NCI-H187 (cell line): ENCODE measurements at regions not wholly inside any gene's neighbourhood (a gene's known extent, or its start where the extent isn't known, plus 50 kb on each side); places are given as distances from the start of the nearest gene placed in this dataset.

Experiments
- DNase-seq, 2 experiments: peaks; one replicate each; lab custom pipeline; 2025; lab: John Stamatoyannopoulos, UW

DNA sequence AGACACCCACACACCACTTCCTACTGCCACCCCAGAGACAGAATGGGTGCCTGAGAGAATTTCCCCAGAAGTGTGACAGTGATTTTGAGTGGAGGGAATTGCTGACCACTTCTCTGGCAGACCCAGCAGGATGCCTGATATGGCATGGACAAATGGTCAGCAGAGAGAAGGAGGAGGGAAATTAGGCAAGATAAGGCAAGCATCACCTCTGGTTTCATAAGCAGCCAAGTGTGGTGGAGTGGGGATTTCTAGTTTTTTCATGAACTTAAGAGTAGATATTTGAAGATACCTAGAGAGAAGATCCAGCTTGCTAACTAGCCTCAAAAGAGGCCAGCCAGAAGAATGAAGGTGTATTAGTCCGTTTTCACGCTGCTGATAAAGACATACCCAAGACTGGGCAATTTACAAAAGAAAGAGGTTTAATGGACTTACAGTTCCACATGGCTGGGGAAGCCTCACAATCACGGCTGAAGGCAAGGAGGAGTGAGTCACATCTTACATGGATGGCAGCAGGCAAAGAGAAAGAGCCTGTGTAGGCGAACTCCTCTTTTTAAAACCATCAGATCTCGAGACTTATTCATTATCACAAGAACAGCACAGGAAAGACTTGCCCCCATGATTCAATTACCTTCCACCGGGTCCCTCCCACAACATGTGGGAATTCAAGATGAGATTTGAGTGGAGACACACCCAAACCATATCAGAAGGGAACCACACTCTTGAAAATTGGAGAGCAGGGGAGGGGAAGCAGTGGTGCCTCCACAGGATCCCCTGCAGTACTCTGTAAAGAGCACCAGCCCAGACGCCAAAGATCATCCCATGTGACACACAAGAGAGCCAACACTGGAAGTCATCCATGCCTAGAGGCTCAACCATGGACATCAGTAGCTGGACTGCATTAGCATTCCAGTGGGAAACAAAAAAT, 64.2 kb downstream of the RBM43 start:
- no peak for DNase-seq

DNA sequence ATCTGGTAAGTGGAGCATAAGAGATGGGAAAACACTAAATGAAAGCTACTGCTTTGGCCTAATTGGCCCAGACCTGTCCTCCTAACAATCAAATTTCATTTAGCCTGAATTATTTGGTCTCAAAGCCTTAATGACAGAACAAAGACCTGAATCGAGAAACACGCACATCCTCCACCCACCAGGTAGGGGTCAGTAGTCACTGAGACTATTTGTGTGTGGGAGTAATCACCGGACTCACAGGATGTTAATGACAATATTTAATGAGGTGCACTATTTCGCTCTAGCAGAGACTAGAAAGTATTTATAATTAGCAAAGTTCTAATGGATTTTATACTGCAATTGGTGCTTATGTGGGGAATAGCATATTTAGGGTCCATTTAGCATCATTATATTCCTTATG, 68.1 kb downstream of the RBM43 start:
- no peak for DNase-seq

DNA sequence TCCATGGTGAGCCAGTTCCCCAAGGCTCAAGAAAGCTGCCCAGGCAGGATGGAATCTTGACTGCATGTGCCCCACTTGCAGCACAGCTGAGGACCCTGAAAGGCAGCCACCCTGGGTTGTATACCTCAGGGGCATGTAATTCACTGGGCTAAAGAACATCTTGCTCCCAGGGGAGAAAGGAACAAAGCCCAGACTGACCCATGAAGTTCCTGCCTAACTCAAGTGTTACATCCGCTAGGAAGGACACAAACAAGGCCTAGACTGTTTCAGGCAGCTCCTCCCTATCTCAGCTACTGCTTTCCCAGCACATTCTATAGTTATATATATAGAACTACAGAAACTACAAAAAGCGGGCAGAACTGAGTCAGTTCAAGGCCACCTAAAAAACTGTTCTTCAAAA, 69.0 kb downstream of the RBM43 start:
- no peak for DNase-seq

DNA sequence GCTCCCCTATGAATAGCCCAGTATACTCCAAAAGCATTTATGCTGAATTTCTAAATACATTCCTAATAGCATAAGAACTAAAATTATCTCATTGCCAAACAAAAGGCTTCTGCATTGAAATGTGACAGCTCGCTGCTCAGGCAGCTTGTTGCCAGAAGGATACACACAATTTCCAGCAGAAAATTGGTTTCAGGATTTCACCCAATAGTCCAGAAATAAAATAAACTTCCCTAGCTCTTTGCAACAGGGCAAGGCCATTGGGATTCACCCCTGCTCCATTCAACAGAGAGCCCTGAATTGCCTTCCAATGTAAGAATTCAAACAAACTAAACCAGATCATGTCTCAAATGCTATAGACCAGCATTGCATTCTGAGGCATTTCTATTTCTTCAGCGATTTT, 70.7 kb downstream of the RBM43 start:
- DNase-seq = no peak

DNA sequence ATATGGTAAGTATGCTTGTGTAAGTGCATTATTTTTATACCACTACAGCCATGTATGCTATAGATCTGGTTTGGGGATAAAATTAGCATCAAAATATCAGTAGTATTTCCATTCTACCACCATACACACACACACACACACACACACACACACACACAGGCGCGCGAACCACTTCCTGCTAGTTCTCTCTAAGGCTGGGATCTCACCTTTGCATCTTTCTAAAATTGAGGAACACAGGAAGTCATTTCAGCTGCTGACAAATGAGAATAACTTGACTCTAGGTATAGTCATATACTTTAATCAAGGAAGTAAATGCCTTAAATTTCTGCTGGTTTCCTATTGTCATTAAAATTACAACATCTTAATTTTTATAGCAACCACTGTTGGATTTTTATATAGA, 72.5 kb downstream of the RBM43 start:
- DNase-seq = no peak

DNA sequence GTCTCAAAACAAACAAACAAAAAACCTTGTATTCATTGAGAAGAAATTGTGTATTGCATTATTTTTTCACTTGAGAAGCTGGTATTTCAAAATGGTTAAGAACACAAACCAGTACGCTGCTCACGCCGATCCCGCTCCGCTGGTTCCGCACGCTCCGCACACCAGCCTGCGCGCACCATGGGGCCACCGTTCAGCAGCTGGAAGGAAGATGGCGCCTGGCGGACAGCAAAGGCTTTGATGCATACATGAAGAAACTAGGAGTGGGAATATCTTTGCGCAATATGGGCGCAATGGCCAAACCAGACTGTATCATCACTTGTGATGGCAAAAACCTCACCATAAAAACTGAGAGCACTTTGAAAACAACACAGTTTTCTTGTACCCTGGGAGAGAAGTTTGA, 75.7 kb downstream of the RBM43 start:
- DNase-seq = no peak

DNA sequence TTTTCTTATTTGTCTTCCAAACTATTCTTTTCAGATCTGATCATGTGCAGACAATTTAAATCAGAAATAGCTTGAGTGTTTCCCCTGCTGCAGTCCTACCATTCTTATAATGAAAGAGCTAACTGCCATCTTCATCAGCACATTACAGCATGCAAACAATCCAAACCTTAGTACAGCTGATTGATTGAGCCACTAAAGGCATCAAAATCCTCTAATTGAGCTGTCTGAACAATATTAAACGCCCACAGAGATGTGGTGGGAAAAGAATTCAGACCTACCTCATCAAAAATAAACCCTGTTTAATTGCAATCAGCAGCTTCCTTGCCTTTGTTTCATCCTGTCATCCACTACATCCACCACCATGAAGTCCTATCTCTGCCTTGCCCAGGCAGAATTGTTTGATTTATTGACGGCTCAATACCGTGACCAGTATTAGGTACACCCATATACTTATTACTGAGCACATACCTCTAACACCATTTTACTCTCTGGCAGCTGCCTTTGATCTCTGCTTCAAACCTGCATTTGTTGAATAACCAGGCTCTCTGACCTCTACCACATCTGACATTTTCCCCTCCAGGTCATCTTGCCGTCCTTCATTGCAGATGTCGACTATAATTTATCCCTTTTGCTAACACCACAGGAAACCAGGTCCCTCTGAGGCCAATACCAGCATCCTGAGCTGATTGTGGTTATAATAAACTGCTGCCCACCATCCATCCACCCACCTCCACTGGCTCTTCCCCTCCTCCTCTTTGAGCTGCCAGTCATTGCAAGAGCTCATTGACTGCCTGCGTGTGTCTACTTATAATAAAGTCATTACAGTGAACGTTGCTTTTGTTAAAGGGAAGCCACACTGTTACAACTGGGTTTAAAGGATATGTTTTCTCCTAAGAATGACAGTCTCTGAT, 78.5 kb downstream of the RBM43 start:
- DNase-seq = no peak

DNA sequence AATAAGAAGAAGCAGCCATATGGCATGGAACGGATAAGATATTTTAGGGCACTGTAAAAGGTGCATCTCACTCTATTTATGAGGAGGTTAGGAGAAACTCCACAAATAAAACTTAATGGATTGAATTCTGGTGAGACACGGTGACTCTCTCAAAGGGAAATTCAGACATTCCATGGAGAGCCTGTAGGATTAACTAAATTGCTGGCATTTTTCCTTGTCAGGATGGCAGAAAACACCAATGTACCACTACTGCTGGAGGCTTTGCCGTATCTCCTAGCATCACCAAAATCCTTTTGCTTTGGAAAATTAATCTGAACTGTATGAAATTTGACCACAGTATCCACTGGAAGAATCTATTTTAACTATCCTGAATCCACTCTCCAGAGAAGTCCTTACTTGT, 79.3 kb downstream of the RBM43 start:
- no peak for DNase-seq

DNA sequence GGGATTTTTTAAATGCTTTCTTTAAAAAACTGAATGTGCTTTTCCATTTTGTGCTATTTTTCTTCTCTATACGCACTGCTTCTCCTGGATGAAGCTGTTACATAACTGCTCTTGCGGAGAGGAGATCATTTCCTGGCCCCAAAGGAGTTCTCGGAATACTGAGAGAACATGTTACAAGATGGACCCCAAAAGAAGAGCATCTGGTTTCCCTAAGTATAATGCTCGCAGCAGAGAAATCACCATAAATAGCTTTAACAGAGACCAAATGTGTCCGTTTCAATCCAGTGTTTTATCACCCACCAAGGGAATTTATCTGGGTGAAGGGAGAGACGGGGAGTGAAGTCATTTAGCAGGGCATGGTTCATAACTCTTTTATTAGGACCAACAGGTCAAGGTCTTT, 80.1 kb downstream of the RBM43 start:
- no peak for DNase-seq

DNA sequence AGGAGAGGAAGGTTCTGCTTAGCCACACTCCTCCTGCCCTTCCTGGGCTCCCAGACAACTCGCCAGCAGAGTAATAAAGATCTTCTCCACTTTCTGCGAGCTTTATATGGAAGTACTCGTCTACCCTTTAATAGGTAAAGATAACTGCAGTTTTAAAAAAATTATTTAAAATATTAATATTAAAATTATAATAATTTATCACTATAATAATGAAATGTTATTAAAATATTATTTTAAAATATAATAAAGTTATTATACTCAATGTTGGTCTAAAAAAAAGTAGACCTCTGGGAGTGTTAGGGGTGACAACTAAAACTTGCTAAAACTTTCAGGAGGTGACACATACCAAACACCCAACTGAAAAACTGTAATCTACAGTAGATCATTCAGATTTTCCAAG, 81.5 kb downstream of the RBM43 start:
- DNase-seq = no peak

DNA sequence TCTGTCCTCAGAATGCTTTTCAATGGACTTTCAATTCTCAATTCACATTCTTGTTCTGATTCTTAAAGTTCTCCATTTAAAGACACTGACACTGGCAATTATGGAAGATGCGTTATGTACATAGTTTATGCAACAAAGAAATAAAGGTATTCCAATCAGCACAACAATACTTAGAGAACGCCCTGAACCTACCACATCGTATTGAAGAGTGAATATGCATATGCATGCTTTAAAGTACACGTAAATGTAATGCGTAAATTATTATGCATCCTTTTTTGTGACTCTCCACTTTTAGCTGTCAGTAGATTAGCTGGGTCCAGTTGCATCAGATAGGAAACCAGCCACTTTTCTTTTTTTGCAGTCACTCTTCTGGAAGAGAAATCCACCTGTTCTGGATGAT, 83.5 kb downstream of the RBM43 start:
- DNase-seq = no peak

DNA sequence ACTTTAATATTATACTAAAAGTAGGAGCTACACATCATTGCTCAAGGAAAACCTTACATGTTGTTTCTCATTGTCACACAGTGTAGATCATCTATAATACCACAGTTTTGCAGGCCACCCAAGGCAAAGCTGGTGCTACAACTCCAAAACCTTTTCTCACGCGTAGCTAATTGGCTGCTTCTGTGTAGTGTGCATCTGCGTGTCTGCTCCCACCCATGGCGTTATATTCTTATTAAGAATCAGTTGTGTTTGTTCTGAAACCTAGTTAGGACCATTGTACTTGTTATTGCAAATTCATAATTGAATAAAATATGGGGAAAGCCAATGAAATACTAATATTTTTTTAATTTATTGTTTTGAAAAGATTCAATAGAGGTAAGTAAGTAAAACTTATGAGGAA, 83.9 kb downstream of the RBM43 start:
- DNase-seq = no peak

DNA sequence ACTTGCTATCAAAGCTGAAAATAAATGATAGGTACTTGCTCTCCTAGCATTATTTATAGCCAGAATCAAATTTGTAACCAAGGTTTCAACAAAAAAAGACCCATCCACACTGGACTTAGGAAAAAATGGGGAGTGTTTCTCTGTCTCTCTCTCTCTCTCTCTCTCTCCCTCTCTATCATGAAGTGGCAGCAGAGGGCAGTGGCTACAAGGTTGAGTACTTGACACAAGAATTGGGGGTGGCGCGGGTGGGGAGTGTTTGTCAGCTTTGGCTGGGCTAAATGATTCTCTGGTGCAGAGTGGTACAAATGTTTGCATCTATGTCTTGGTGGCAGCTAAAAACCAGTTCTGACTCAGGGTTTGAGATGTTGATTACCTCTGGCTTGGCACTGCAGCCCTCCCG, 85.0 kb downstream of the RBM43 start:
- no peak for DNase-seq

DNA sequence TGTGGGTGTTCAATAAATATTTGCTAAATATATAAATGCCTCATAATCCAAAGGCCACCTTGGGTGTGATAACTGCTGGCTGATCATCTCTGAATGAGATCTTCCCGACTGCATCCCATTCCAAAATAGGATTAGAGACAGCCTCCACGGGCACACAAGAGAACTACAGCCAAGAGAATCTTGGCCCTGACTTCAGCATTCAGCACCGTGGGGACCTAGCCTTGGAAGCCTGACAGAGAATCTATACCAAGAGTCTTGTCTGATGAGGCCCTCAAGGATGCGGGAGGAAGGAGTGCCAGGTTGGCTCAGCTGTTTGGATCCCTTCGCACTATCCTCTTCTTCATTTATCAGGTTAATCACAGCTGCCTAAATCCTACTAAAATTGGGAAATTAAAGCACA, 85.8 kb downstream of the RBM43 start:
- no peak for DNase-seq

DNA sequence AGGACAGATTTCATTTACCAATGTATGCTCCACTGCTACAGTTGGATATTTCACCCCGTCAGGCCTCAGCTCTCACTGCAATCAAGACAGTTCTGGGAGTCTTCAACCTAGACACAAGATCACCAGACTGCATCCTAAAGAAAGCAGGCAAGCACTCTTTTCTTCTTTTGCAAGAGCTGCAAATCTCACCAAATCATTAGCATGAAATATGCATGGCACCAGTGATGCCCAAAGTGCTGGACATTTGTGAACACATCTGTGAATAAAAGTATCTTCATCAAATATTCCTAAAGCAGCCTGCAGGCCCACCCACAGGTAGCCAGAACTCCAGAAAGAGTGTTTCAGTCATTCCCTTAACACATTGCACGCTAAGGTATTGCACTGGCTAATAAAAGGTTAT, 87.5 kb downstream of the RBM43 start:
- no peak for DNase-seq

DNA sequence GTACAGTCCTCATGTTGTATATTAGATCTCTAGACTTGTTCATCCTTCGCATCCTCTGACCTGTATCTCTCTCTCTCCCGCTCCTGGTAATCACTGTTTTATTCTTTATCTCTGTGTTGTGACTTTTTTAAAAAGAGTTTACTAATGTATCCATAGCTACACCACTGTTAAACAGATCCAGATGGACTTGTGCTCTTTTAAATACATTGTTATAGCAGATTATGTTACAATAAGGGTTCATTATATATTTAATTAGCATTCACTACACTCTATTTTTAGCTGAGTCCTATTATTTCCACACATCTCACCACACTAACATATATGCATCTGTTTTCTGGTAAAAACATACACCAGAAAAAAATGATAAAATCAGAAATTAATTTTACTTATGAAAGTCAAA, 90.5 kb downstream of the RBM43 start:
- no peak for DNase-seq

DNA sequence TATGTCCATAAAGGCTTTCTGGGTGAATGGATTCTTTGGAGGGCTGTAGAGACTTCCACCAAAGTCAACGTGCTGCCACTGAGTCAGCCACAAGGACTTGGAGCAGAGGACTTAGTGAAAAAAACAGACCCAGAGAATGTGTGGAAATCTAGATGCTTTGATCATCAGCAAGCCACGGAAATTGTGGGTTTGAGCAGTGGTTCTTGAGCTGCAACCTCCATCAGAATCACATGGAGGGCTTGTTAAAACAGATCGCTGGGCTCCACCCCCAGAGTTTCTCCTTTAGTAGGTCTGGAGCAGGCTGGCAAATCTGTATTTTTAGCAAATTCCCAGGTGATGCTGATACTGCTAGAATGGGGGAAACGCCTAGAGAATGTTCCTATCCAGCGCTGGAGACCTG, 95.3 kb downstream of the RBM43 start:
- no peak for DNase-seq

DNA sequence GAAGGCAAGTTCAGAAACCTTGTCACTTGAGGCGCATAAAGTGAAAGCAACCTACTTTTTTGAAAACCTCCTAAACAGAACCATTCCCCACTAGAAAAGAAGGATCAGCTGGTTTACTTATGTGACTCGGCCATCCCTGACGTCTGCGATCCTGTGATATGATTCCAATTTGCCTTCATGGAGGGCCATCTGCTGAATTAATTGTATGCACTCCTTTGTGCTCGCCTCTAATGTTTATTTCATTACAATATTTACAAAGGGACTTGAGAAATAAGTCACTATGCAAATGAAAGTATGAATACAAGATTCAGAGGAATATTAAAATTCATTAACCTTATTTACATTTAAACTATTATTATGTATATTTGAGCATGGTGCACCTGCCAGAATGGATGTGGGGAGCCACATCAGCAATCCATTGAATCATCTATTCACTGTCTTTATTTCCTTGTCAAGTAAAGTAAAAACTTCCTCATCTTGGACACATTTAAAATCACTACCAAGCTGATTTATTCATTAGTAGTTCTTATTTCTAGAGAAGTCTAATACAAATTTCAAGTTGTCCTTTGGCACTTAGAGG, 96.5 kb downstream of the RBM43 start:
- no peak for DNase-seq

DNA sequence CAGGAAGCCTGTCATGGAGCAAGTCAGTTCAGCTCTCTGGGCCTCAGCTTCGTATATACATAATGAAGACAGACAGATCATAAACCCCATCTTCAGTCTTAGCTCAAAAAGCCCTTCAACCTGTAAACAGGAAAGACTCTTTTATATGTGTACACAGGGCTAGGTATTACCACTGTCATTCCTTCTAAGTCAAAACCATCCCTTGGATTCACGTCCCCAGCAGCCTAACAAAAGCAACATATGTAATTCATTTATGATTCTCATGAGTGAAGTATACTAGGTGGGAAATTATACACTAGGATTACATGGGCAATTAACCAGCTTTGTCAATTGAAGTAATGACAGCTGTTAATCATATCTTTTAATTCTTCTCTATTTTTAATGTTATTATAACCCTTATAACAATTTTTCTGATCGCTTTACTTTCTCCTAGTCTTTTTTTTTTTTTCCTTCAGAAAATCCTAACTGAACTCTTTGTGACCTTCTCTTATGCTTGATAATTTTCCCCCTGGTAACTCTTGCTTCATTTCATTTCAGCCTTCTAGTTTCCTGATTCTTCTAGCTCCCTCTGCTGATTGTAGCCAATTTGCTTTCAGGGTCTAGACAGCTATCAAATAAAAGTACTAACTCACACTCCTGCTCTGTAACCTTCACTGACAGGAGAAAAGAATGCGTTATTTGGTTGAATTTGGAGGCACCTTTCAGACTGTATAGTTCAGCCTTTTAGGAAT, 99.7 kb downstream of the RBM43 start:
- DNase-seq = no peak

DNA sequence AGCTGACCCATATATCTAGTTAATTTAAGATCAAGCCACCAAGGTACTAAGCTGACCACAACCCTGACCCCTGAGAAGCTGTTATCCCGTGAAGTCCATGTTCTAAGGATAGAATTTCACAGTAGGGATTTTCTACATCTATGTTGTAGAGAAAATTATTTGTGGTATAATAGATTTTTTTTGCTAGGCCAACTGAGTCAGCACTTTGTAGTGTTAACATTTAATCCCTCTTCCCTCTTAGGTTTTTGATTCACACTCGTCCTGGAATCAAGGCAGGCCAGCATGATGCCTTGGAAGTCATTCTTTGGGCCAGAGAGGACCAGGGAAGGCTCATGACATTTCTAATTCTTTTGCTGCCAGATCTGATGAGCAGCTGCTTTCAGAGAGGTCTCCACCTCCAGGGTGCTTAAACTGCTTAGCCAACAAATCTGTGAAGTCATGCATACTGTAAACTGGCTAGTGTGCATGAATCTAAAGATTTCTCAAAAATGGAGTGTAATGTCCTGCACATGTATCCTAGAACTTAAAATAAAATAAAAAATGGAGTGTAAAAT, 102.5 kb downstream of the RBM43 start:
- no peak for DNase-seq

DNA sequence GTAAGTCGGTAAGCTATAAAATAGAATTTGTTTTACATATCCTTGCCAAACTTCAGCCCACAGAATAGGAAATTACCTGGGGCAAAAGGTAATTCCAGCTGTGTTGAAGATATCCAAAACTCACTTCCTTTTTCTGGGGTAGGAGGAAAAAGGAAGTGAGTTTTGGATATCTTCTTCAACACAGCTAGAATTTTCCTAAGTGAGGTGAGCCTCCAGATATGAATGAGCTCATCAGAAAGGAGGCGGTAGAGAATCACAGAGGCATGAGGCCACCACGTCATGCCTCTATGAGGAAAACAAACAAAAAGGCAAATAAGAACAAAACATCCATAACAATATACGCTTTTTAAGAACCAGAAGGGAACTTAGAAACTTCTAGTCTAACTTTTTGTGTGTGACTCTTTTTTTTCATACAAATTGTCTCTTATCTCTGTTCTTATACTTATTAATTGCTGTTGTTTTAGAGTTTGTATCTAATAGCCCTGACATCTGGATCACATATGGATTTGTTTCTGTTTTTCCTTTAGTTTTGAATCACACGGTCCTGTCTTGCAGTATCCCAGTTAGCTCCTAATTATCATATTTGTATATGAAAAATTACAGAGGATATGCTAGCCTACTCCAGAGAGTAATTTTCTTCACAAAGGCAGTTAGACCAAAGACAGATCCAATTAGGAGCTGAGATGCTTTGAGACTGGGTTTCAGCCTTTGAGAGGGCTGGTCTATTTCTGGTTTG, 104.5 kb downstream of the RBM43 start:
- DNase-seq = no peak
